ENCODE measurements at regions not wholly inside any gene's neighbourhood (a gene's known extent, or its start where the extent isn't known, plus 50 kb on each side); places are given as distances from the start of the nearest gene placed in this dataset.

- H3K79me2 ChIP-seq (ENCODE audit: low read depth): no peaks in the 10 kb centered on the region
- no peak for DNase-seq (ENCODE audit: low spot score)
- Mint-ChIP-seq H3K36me3 (no peaks in the 10 kb centered on the region), H3K9me3 (no peaks in the 10 kb centered on the region), H3K4me1 (peaks cover 12% of the 10 kb centered on the region), H3K27ac (no peak overlapping the region), H3K4me3 (no peak overlapping the region), H3K27me3 (ENCODE audit: insufficient read depth, low read depth) (peaks cover 7% of the 10 kb centered on the region)
- H3K36me3 ChIP-seq: no peaks in the 10 kb centered on the region
- no peaks in the 10 kb centered on the region for H4K20me1 ChIP-seq (ENCODE audit: low read depth)
- no peak overlapping the region for H2AFZ ChIP-seq (replicated peaks)
- no peaks in the 10 kb centered on the region for H3F3A ChIP-seq (ENCODE audit: low read depth)
- H3K27me3 ChIP-seq: no peaks in the 10 kb centered on the region
- H3K4me3 ChIP-seq: no peak overlapping the region
- H3K9ac ChIP-seq: no peak overlapping the region
- no peaks in the 10 kb centered on the region for H3K9me3 ChIP-seq (ENCODE audit: low read depth)
- H3K27ac ChIP-seq: no peak overlapping the region
- no peaks in the 10 kb centered on the region for H3K4me1 ChIP-seq
- no peak overlapping the region for H3K4me2 ChIP-seq
- TF ChIP-seq EZH2phosphoT487 (IDR thresholded peaks at IDR 0.05) (no peak), EZH2 (IDR thresholded peaks at IDR 0.05) (no peak), CTCF (IDR thresholded peaks at IDR 0.05) (no peak)
These were observed 107.0 kb upstream of the SMIM23 start for GRCh38 chr5:171678646-171679045.

- H3K36me3 Mint-ChIP-seq: no peaks in the 10 kb centered on the region
- Histone ChIP-seq H3K27me3 (no peaks in the 10 kb centered on the region), H3F3A (ENCODE audit: low read depth) (no peaks in the 10 kb centered on the region), H3K36me3 (no peaks in the 10 kb centered on the region), H3K4me1 (no peaks in the 10 kb centered on the region), H3K9me3 (ENCODE audit: low read depth) (no peaks in the 10 kb centered on the region), H3K4me3 (no peak overlapping the region), H2AFZ (replicated peaks) (no peak overlapping the region), H3K4me2 (no peak overlapping the region), H3K27ac (no peak overlapping the region), H3K79me2 (ENCODE audit: low read depth) (no peaks in the 10 kb centered on the region), H4K20me1 (ENCODE audit: low read depth) (no peaks in the 10 kb centered on the region), H3K9ac (no peak overlapping the region)
- no peaks in the 10 kb centered on the region for H3K9me3 Mint-ChIP-seq
- peaks cover 8% of the 10 kb centered on the region for H3K4me1 Mint-ChIP-seq
- peak; percentile 14 for TF ChIP-seq CTCF (IDR thresholded peaks at IDR 0.05)
- TF ChIP-seq EZH2 (IDR thresholded peaks at IDR 0.05): no peak
- no peak overlapping the region for H3K4me3 Mint-ChIP-seq
- H3K27me3 Mint-ChIP-seq (ENCODE audit: insufficient read depth, low read depth): peaks cover 5% of the 10 kb centered on the region
- DNase-seq (ENCODE audit: low spot score): no peak
- H3K27ac Mint-ChIP-seq: peak overlapping the region; percentile 14
These were observed 105.1 kb upstream of the SMIM23 start for GRCh38 chr5:171680485-171680884.

- Histone ChIP-seq H3K9ac (no peak overlapping the region), H3K4me2 (no peak overlapping the region), H3K27me3 (no peaks in the 10 kb centered on the region), H3K9me3 (ENCODE audit: low read depth) (no peaks in the 10 kb centered on the region), H3K27ac (no peak overlapping the region), H3K79me2 (ENCODE audit: low read depth) (no peaks in the 10 kb centered on the region), H3F3A (ENCODE audit: low read depth) (no peaks in the 10 kb centered on the region), H2AFZ (replicated peaks) (no peak overlapping the region), H4K20me1 (ENCODE audit: low read depth) (no peaks in the 10 kb centered on the region), H3K36me3 (no peaks in the 10 kb centered on the region), H3K4me1 (no peaks in the 10 kb centered on the region), H3K4me3 (no peak overlapping the region)
- no peak for TF ChIP-seq CTCF (IDR thresholded peaks at IDR 0.05)
- no peak for TF ChIP-seq EZH2phosphoT487 (IDR thresholded peaks at IDR 0.05)
- no peak for TF ChIP-seq EZH2 (IDR thresholded peaks at IDR 0.05)
- Mint-ChIP-seq H3K4me1 (peaks cover 7% of the 10 kb centered on the region), H3K9me3 (no peaks in the 10 kb centered on the region), H3K27ac (peak overlapping the region; percentile 14), H3K27me3 (ENCODE audit: insufficient read depth, low read depth) (peaks cover 7% of the 10 kb centered on the region), H3K36me3 (no peaks in the 10 kb centered on the region), H3K4me3 (no peak overlapping the region)
- no peak for DNase-seq (ENCODE audit: low spot score)
These were observed 104.6 kb upstream of the SMIM23 start for GRCh38 chr5:171681061-171681460.

GRCh38 chr5:171681677-171682076 is 103.9 kb upstream of the SMIM23 start:
- Histone ChIP-seq H3K27ac (no peak overlapping the region), H3K9ac (no peak overlapping the region), H3K4me1 (no peaks in the 10 kb centered on the region), H3K4me2 (no peak overlapping the region), H4K20me1 (ENCODE audit: low read depth) (no peaks in the 10 kb centered on the region), H3K9me3 (ENCODE audit: low read depth) (no peaks in the 10 kb centered on the region), H2AFZ (replicated peaks) (no peak overlapping the region), H3K79me2 (ENCODE audit: low read depth) (no peaks in the 10 kb centered on the region), H3K4me3 (no peak overlapping the region), H3F3A (ENCODE audit: low read depth) (no peaks in the 10 kb centered on the region), H3K36me3 (no peaks in the 10 kb centered on the region), H3K27me3 (no peaks in the 10 kb centered on the region)
- H3K9me3 Mint-ChIP-seq: no peaks in the 10 kb centered on the region
- peaks cover 4% of the 10 kb centered on the region for H3K27me3 Mint-ChIP-seq (ENCODE audit: insufficient read depth, low read depth)
- TF ChIP-seq EZH2 (IDR thresholded peaks at IDR 0.05) (no peak), CTCF (IDR thresholded peaks at IDR 0.05) (no peak), EZH2phosphoT487 (IDR thresholded peaks at IDR 0.05) (no peak)
- DNase-seq (ENCODE audit: low spot score): no peak
- no peak overlapping the region for H3K4me3 Mint-ChIP-seq
- peaks cover under 1% of the 10 kb centered on the region for H3K4me1 Mint-ChIP-seq
- no peaks in the 10 kb centered on the region for H3K36me3 Mint-ChIP-seq
- H3K27ac Mint-ChIP-seq: no peak overlapping the region

Measured in neural progenitor cell (in vitro differentiated cells).